ENCODE measurements at regions not wholly inside any gene's neighbourhood (a gene's known extent, or its start where the extent isn't known, plus 50 kb on each side); places are given as distances from the start of the nearest gene placed in this dataset.
A peak's percentile ranks its signal among the peaks of the same experiment; 100 is the strongest.
"Not testable (repeated sequence)": the region's sequence is repeated elsewhere in the genome, so short reads cannot be mapped to it uniquely, and the experiment has no call there.

DNA sequence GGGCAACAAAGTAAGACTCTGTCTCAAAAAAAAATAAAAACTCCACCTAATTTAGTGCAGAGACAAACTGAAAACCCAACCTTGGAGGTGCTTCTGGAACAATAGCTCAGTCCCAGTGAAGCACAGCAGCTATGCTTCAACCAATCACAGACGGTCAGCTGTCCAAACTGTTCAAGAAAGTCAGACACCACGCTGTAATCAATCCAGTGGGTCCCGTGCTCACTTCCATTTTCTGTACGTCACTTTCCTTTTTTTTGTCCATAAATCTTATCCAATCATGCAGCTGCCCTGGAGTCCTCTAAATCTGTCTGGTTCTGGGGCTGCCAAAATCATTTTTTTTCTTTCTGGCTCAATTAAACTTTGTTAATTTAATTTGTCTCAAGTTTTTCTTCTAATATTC lies 93.6 kb upstream of the FAM174B start:
- intact Hi-C loops (cut with DNase I): no loop called here
- no peak for DNase-seq

DNA sequence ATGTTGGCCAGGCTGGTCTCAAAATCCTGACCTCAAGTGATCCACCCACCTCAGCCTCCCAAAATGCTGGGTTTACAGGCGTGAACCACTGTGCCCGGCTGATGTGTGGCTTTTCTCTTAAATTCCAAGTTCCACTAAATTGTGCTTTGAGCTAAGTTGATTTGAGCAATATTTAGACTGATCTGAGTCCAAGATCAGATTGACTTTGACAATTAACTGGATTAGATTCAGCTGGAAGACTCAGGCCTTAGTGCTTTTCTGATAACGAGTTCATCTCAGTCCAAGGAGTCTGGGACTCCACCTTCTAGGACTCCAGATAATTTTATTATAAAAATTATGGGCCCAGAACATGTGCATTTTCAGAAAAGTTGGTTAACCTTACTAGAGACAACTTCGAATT lies 94.4 kb upstream of the FAM174B start:
- intact Hi-C loops (cut with DNase I): no loop called here
- DNase-seq: no peak

- intact Hi-C loops (cut with DNase I): no loop called here
- DNase-seq: no peak
Observed at GRCh38 chr15:92751528-92751927, 96.0 kb upstream of the FAM174B start.

GRCh38 chr15:92753591-92753990 lies 98.0 kb upstream of the FAM174B start:
- no peak for DNase-seq
- intact Hi-C loops (cut with DNase I): no loop called here

DNA sequence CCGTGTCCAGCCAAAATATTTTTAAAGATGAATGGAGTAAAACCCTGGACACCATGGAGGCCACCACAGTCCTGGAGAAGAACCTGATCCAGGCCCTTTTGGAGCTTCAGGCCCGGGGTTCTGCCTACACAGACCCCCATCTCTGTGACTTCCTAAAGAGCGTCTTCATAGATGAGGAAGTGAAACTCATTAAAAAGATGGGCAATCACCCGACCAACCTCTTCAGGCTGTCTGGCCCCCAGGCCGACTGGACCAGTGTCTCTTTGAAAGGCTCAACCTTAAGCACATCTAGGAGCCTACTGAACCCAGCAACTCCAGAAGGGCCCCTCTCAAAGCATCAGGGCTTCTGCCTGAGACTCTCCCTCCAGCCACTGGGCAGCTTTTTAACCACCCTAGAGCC lies 107.9 kb upstream of the FAM174B start:
- intact Hi-C loops (cut with DNase I): no loop called here
- DNase-seq: peak in 1 of 42 donors; percentile 10

GRCh38 chr15:92768131-92768530 lies 112.6 kb upstream of the FAM174B start:
- DNase-seq; intact Hi-C loops (cut with DNase I): not testable (repeated sequence)

- intact Hi-C loops (cut with DNase I): no loop called here
- no peak for DNase-seq
Observed at GRCh38 chr15:92770641-92771040, 115.1 kb upstream of the FAM174B start.

DNA sequence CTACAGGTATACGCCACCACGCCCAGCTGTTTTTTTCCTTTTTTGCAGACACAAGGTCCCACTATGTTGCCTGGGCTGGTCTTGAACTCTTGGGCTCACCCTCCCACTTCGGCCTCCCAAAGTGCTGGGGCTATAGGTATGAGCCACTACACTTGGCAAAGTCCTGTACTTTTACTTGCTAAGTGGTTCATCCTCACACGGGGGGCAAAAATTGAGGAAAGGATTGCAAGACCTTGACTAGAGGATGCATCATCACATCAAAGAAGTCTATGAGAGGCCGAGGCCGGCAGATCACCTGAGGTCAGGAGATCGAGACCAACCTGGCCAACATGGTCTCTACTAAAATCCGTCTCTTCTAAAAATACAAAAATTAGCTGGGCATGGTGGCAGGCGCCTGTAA lies 116.5 kb upstream of the FAM174B start:
- DNase-seq: peak in 1 of 42 donors; percentile 32

DNA sequence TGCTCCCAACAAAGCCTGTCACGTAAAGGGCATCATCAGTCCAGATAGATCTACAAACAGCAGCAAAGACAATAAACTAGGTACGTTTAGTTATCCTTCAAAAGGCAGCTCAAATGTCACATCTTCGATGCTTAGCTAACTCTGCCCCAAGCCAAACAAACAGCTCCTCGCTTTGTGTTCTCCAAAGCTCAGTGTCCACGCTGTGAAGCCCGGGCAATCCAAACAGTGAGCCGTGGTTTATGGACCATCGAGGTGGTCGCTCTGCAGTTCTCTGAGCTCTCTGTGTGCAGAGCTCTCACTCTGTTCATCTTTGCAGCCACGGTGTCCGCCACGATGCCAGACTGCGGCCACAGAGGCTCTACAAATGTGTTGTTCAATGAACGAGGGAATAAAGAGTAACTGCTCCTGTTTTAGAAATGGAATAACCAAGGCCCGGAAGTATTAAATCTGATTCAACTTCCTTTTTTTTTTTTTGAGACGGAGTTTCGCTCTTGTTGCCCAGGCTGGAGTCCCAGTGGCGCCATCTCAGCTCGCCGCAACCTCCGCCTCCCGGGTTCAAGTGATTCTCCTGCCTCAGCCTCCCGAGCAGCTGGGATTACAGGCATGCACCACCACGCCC lies 117.2 kb upstream of the FAM174B start:
- intact Hi-C loops (cut with DNase I): no loop called here
- no peak for DNase-seq

More for the DNA sequence above, 116.5 kb upstream of the FAM174B start:
- intact Hi-C loops (cut with DNase I): no loop called here

DNA sequence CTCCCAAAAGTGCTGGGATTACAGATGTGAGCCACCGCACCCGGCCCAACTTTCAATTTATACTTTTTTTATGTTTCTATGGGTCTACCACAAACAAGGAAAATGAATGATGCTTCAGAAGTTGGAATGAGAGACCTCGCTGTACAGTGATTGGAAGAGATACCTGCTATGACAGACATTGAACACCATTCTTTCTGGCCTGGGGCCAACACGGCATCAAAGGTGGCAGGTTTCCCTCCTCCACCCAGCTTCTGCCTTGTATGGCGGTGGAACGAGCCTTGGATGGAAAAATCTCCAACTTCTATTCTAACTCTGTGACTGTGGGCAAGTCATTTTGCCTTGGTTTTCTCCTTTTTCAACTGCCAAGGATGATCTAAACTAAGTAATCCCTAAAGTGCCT lies 117.8 kb upstream of the FAM174B start:
- DNase-seq: peak in 1 of 42 donors; percentile 9
- intact Hi-C loops (cut with DNase I): no loop called here

- intact Hi-C loops (cut with DNase I): no loop called here
- DNase-seq: no peak
Observed at GRCh38 chr15:92779874-92780273, 120.2 kb upstream of the CHD2 start.

- intact Hi-C loops (cut with DNase I): no loop called here
- peak in 32 of 42 donors; percentile 22 to 85 (median 54) for DNase-seq
Observed at GRCh38 chr15:92780843-92781242, 119.3 kb upstream of the CHD2 start.

GRCh38 chr15:92781925-92782453 lies 118.1 kb upstream of the CHD2 start:
- intact Hi-C loops (cut with DNase I): no loop called here
- peak in 3 of 42 donors; percentile 9 to 24 (median 13) for DNase-seq

DNA sequence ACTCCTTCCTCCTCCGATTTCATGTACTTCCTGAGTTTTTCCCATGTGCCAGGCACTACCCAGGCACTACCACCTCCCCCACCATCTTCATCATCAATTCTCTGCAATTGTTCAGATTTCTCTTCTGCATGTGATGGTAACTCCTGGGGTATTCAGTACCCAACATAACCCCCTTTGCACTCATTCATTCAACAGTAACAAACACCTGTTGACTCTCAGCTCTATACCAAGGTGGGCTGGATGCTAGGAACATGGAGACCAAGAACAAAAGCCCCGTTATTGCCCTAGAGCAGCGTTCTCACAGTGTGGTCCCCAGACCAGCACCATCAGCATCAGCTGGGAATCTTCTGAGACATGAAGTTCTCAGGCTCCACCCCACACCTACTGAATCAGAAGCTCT lies 113.0 kb upstream of the CHD2 start:
- intact Hi-C loops (cut with DNase I): no loop called here
- DNase-seq: peak in 1 of 42 donors; percentile 12

DNA sequence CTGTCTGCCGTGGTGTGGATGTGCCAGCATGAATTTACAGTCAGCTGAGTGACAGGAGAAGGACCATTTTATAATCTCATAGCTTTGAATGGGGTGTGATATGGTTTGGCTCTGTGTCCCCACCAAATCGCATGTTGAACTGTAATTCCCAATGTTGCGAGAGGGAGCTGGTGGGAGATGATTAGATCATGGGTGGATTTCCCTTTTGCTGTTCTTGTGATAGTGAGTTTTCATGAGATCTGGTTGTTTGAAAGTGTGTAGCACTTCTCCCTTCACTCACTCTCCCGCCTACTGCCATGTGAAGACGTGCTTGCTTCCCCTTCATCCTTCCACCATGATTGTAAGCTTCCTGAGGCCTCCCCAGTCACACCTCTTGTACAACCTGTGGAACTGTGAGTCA lies 111.9 kb upstream of the CHD2 start:
- intact Hi-C loops (cut with DNase I): no loop called here
- DNase-seq: peak in 2 of 42 donors; percentile 5 to 27

DNA sequence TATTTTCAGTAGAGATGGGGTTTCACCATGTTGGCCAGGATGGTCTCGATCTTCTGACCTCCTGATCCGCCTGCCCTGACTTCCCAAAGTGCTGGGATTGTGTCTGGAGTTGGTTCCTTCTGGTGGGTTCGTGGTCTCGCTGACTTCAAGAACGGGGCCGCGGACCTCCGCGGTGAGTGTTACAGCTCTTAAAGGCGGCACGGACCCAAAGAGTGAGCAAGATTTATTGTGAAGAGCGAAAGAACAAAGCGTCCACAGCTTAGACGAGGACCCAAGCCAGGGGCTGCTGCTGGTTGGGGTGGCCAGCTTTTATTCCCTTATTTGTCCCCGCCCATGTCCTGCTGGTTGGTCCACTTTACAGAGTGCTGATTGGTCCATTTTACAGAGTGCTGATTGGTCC lies 111.3 kb upstream of the CHD2 start:
- DNase-seq: peak in 3 of 42 donors; percentile 12
- intact Hi-C loops (cut with DNase I): not testable (repeated sequence)

DNA sequence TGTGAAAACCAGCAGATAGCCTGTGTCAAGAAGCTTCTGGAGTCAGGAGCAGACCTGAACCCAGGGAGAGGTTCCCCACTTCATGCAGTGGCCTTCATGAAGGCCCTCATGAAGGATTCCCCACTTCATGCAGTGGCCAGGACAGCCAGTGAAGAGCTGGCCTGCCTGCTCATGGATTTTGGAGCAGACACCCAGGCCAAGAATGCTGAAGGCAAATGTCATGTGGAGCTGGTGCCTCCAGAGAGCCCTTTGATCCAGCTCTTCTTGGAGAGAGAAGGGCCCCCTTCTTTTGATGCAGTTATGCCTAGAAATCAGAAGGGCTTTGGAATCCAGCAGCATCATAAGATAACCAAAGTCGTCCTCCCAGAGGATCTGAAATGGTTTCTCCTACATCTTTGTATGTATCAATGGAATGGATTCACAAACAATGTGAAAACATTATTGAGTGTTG lies 103.9 kb upstream of the CHD2 start:
- DNase-seq: peak in 2 of 42 donors; percentile 7 to 20
- intact Hi-C loops (cut with DNase I): no loop called here

- DNase-seq: peak in 17 of 42 donors; percentile 10 to 82 (median 45)
- intact Hi-C loops (cut with DNase I): no loop called here
Observed at GRCh38 chr15:92797168-92798052, 102.7 kb upstream of the CHD2 start.

GRCh38 chr15:92800013-92800412 lies 100.1 kb upstream of the CHD2 start:
- DNase-seq: peak in 3 of 42 donors; percentile 14 to 24 (median 15)
- intact Hi-C loops (cut with DNase I): loop anchor here (10.0 kb wide), 1 partner anchor 225 kb away; no protein-coding TSS in a partner anchor
